Endodermal cell (in vitro differentiated cells): ENCODE measurements at regions not wholly inside any gene's neighbourhood (a gene's known extent, or its start where the extent isn't known, plus 50 kb on each side); places are given as distances from the start of the nearest gene placed in this dataset.

Experiments
- DNase-seq: peaks from one replicate; pipeline ENCODE4 v3.0.0-alpha.2; 2017
- H3K27ac ChIP-seq: 2 replicates; pipeline ENCODE4 v1.5.1; 2013; ENCODE audit warnings: mild to moderate bottlenecking, low read depth, low read length, moderate library complexity
- H3K27me3 ChIP-seq: 2 replicates; pipeline ENCODE4 v1.6.1; 2013; ENCODE audit warnings: mild to moderate bottlenecking, low read length, moderate library complexity; ENCODE audit not compliant: insufficient read depth, control insufficient read depth, poor library complexity, severe bottlenecking
- H3K36me3 ChIP-seq: 2 replicates; pipeline ENCODE4 v1.7.0; 2013; ENCODE audit warnings: mild to moderate bottlenecking, low read length, moderate library complexity; ENCODE audit not compliant: control insufficient read depth, insufficient read depth
- H3K4me1 ChIP-seq: one replicate; pipeline ENCODE4 v1.7.0; 2013; ENCODE audit warnings: low read length; ENCODE audit not compliant: control insufficient read depth, insufficient read depth
- H3K4me3 ChIP-seq: 2 replicates; pipeline ENCODE4 v1.5.1; 2013; ENCODE audit warnings: mild to moderate bottlenecking, low read length, moderate library complexity
- H3K9ac ChIP-seq: 2 replicates; pipeline ENCODE4 v1.6.1; 2013; ENCODE audit warnings: mild to moderate bottlenecking, low read length, moderate library complexity; ENCODE audit not compliant: poor library complexity, severe bottlenecking; ENCODE audit errors: extremely low read depth
- H3K9me3 ChIP-seq: 2 replicates; pipeline ENCODE4 v1.6.1; 2013; ENCODE audit warnings: mild to moderate bottlenecking, low read length, moderate library complexity; ENCODE audit not compliant: control insufficient read depth
- H3K27ac Mint-ChIP-seq: 2 replicates; pipeline ENCODE4 v1.8.0; 2020; ENCODE audit warnings: mixed read lengths
- H3K27me3 Mint-ChIP-seq: 2 replicates; pipeline ENCODE4 v1.8.0; 2021; ENCODE audit warnings: mild to moderate bottlenecking, mixed read lengths; ENCODE audit not compliant: insufficient read depth
- H3K36me3 Mint-ChIP-seq: 2 replicates; pipeline ENCODE4 v1.8.0; 2020; ENCODE audit warnings: low read depth, mixed read lengths
- H3K4me1 Mint-ChIP-seq: 2 replicates; pipeline ENCODE4 v1.8.0; 2020; ENCODE audit warnings: mixed read lengths
- H3K4me3 Mint-ChIP-seq: 2 replicates; pipeline ENCODE4 v1.8.0; 2020; ENCODE audit warnings: mild to moderate bottlenecking, moderate library complexity, mixed read lengths
- H3K9me3 Mint-ChIP-seq: 2 replicates; pipeline ENCODE4 v1.8.0; 2020; ENCODE audit warnings: mild to moderate bottlenecking, mixed read lengths
- WGBS, 2 experiments: methylation state at CpG; one replicate each; pipeline versions ENCODE4 v1.1.5 to v1.1.7; 2013; ENCODE audit warnings: missing lambda C conversion rate in 2 of 2, mixed read lengths in 1 of 2; ENCODE audit not compliant: insufficient coverage in 1 of 2, insufficient read length in 1 of 2; 5-methylcytosine and 5-hydroxymethylcytosine counted together
- TF ChIP-seq, protein P1 (sequence below): fragments of 200-600 bp; sonication (generic); conservative IDR thresholded peaks from 2 replicates; pipeline ENCODE4 v1.5.0; 2021; ENCODE audit warnings: antibody characterized with exemption, mild to moderate bottlenecking

DNA sequence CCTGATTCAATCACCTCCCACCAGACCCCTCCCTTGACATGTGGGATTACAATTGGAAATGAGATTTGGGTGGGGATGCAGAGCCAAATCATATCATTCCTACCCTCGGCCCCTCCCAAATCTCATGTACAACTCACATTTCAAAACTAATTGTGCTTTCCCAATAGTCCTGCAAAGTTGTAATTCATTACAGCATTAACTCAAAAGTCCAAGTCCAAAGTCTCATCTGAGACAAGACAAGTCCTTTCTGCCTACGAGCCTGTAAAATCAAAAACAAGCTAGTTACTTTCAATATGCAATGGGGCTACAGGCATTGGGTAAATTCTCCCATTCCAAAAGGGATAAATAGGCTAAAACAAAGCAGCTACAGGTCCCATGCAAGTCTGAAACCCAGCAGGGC is 634.6 kb downstream of the SLC6A15 start:
- no peak overlapping the region for H3K9ac ChIP-seq

DNA sequence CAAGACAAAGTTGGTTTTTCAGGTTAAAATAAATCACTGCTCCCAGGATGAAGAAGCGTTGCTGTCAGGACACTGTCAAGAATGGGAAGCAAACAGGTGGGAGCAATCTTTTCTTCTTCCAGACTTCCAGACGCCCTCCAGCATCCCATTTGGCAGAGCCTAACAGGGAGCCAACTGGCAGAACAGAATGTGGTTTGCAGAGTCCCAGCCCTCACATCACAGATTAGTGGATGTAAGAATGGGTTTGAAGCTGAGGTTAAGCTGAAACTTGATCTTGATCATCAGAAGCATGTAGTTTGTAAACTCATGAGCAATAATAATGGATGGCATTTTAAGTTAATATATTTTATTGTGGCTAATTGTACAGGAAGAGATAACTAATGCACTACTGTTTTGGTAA is 636.4 kb downstream of the SLC6A15 start:
- no peak overlapping the region for H3K27ac Mint-ChIP-seq
- no peaks in the 10 kb centered on the region for H3K9me3 Mint-ChIP-seq
- TF ChIP-seq, protein P1, sequence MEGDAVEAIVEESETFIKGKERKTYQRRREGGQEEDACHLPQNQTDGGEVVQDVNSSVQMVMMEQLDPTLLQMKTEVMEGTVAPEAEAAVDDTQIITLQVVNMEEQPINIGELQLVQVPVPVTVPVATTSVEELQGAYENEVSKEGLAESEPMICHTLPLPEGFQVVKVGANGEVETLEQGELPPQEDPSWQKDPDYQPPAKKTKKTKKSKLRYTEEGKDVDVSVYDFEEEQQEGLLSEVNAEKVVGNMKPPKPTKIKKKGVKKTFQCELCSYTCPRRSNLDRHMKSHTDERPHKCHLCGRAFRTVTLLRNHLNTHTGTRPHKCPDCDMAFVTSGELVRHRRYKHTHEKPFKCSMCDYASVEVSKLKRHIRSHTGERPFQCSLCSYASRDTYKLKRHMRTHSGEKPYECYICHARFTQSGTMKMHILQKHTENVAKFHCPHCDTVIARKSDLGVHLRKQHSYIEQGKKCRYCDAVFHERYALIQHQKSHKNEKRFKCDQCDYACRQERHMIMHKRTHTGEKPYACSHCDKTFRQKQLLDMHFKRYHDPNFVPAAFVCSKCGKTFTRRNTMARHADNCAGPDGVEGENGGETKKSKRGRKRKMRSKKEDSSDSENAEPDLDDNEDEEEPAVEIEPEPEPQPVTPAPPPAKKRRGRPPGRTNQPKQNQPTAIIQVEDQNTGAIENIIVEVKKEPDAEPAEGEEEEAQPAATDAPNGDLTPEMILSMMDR: no peak
- Histone ChIP-seq H3K9me3 (no peaks in the 10 kb centered on the region), H3K9ac (no peak overlapping the region), H3K4me1 (peaks cover under 1% of the 10 kb centered on the region), H3K4me3 (no peak overlapping the region), H3K27ac (no peak overlapping the region), H3K27me3 (no peaks in the 10 kb centered on the region), H3K36me3 (no peaks in the 10 kb centered on the region)
- WGBS, 2 experiments: 90% methylated on average over 2 of the region's 2 CpGs; no CpG with 5 or more reads in 1 of the 2 experiments
- H3K27me3 Mint-ChIP-seq: peaks cover 73% of the 10 kb centered on the region
- H3K36me3 Mint-ChIP-seq: no peaks in the 10 kb centered on the region
- no peak overlapping the region for H3K4me3 Mint-ChIP-seq
- peaks cover 2% of the 10 kb centered on the region for H3K4me1 Mint-ChIP-seq
- DNase-seq: no peak

More for the DNA sequence above, 634.6 kb downstream of the SLC6A15 start:
- H3K9me3 ChIP-seq: no peaks in the 10 kb centered on the region
- Mint-ChIP-seq H3K27ac (no peak overlapping the region), H3K36me3 (no peaks in the 10 kb centered on the region), H3K4me3 (no peak overlapping the region), H3K4me1 (no peaks in the 10 kb centered on the region), H3K27me3 (peaks cover 67% of the 10 kb centered on the region), H3K9me3 (no peaks in the 10 kb centered on the region)
- no peak overlapping the region for H3K27ac ChIP-seq
- no peak for DNase-seq
- H3K27me3 ChIP-seq: no peaks in the 10 kb centered on the region
- no peak overlapping the region for H3K4me3 ChIP-seq
- no peaks in the 10 kb centered on the region for H3K36me3 ChIP-seq
- WGBS, 2 experiments: 88 to 92% methylated on average over 1 to 2 of the region's 2 CpGs
- TF ChIP-seq, protein P1: no peak
- no peaks in the 10 kb centered on the region for H3K4me1 ChIP-seq

DNA sequence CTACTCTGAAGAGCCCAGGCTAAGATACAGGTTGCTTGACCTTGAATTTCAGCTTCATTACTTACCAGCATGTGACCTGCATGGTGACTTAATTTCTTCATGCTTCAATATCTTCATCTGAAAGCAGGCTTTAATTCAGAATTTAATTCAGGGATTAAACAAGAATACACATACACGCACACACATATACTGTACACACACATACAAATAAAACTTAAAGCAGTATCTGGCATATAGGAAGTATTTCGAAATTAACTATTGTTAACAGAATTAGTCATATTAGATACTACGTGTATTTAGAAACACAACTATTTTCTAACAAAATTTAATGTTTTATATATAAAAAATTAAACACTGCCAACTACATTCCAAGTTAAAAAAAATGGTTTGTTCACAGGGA is 640.3 kb downstream of the SLC6A15 start:
- TF ChIP-seq, protein P1: no peak
- Mint-ChIP-seq H3K27me3 (peaks cover 66% of the 10 kb centered on the region), H3K4me1 (peaks cover 25% of the 10 kb centered on the region), H3K36me3 (no peaks in the 10 kb centered on the region), H3K27ac (no peak overlapping the region), H3K4me3 (no peak overlapping the region), H3K9me3 (no peaks in the 10 kb centered on the region)
- Histone ChIP-seq H3K27me3 (no peaks in the 10 kb centered on the region), H3K9ac (no peak overlapping the region), H3K27ac (no peak overlapping the region), H3K4me1 (peaks cover 18% of the 10 kb centered on the region), H3K4me3 (no peak overlapping the region), H3K36me3 (no peaks in the 10 kb centered on the region), H3K9me3 (no peaks in the 10 kb centered on the region)
- 86% methylated on average over 1 of the region's 3 CpGs; no CpG with 5 or more reads in 1 of the 2 experiments for WGBS, 2 experiments
- DNase-seq: no peak
